ENCODE measurements at regions not wholly inside any gene's neighbourhood (a gene's known extent, or its start where the extent isn't known, plus 50 kb on each side); places are given as distances from the start of the nearest gene placed in this dataset.

GRCh38 chr7:95180-95862 is 97.0 kb upstream of the FAM20C start:
- WGBS, 2 experiments (ENCODE audit: extremely low coverage in 2 of 2, insufficient read length in 1 of 2), result no CpG with 5 or more reads among the region's 8 CpGs
- Histone ChIP-seq H3K4me2 (ENCODE audit: low read depth, low read length) (peak overlapping the region; percentile 46; the same call in 1 of the 2 replicates), H3K56ac (ENCODE audit: extremely low read depth, insufficient read depth, low read length) (peak overlapping the region; percentile 23; the same call in 1 of the 2 replicates), H3K36me3 (ENCODE audit: control insufficient read depth, insufficient read depth, low read length) (no peaks in the 10 kb centered on the region), H2BK120ac (ENCODE audit: low read depth, low read length) (peak overlapping the region; percentile 94), H3K4ac (ENCODE audit: low read depth, low read length) (peak overlapping the region; percentile 89; the same call in 1 of the 2 replicates), H3K4me1 (ENCODE audit: control insufficient read depth, insufficient read depth, low read length) (peaks cover 16% of the 10 kb centered on the region), H2BK15ac (ENCODE audit: low read depth, low read length) (peak overlapping the region; percentile 49; the same call in 2 of the 3 replicates), H3K27ac (ENCODE audit: insufficient read depth, low read length) (no peak overlapping the region), H3K23ac (ENCODE audit: low read depth, low read length) (peak overlapping the region; percentile 29; the same call in 1 of the 2 replicates), H3K18ac (ENCODE audit: low read depth, low read length) (peak overlapping the region; percentile 86; the same call in 1 of the 2 replicates), H3K9ac (ENCODE audit: low read depth, low read length) (no peak overlapping the region; the same call in 1 of the 2 replicates), H3K27me3 (ENCODE audit: control insufficient read depth, insufficient read depth, low read length) (no peaks in the 10 kb centered on the region), H3K4me3 (ENCODE audit: insufficient read depth, low read depth, low read length) (no peak overlapping the region), H3K79me1 (ENCODE audit: low read depth in 1 of 2, low read length in 2 of 2) (peaks cover 0 to 18% of the 10 kb centered on the region in 2 experiments; a peak in 2 of 4 replicates), H4K5ac (ENCODE audit: low read depth, low read length) (peak overlapping the region; percentile 84; the same call in 1 of the 2 replicates), H4K8ac (ENCODE audit: low read depth in 2 of 2, low read length in 2 of 2) (peak overlapping the region; percentile 23 to 77; a peak in 3 of 4 replicates), H3K9me3 (ENCODE audit: control insufficient read depth, insufficient read depth, low read length) (peaks cover 3% of the 10 kb centered on the region; the same call in 1 of the 2 replicates), H2BK20ac (ENCODE audit: low read depth, low read length) (peak overlapping the region; percentile 93; the same call in 1 of the 2 replicates), H2AFZ (replicated peaks; ENCODE audit: low read length, poor library complexity) (no peak overlapping the region), H3K9me1 (ENCODE audit: insufficient read depth, low read length) (peaks cover 13% of the 10 kb centered on the region), H2AK5ac (ENCODE audit: low read depth, low read length) (0 out of 2 replicates have a peak overlapping the region, but pooled peaks have one; percentile 18), H4K91ac (ENCODE audit: insufficient read depth, low read depth, low read length) (peak overlapping the region; percentile 27; the same call in 1 of the 2 replicates), H3K14ac (replicated peaks; ENCODE audit: low read depth, low read length) (peak overlapping the region; percentile 10), H4K20me1 (ENCODE audit: insufficient read depth, low read length) (no peaks in the 10 kb centered on the region), H2AK9ac (replicated peaks; ENCODE audit: low read depth, low read length, poor library complexity) (no peak overlapping the region), H2BK5ac (ENCODE audit: low read depth, low read length, poor library complexity, severe bottlenecking) (peak overlapping the region; percentile 71)
- ChIA-PET POLR2A (ENCODE audit: unreplicated experiment) (no interaction called here), CTCF (no interaction called here)
- intact Hi-C loops (cut with micrococcal nuclease) (no loop called here), dilution Hi-C loops (cut with HindIII; ENCODE audit: low sequenced_read_pairs, unreplicated experiment) (no loop called here), in situ Hi-C loops (cut with MboI; ENCODE audit: low sequenced_read_pairs) (no loop called here)
- ATAC-seq (ENCODE audit: low read depth) (peak; percentile 41; the same call in 1 of the 2 replicates), DNase-seq (peak; percentile 77)
- BruUV-seq (replicated peaks), result no TSS peak
- no peak for TF ChIP-seq ELK1 (IDR thresholded peaks at IDR 0.05; ENCODE audit: borderline replicate concordance, low read depth, low read length)
- peak; percentile 94 for TF ChIP-seq CEBPB (IDR thresholded peaks at IDR 0.05; ENCODE audit: low read depth, low read length)

Data from IMR-90 (cell line).